ENCODE measurements at regions not wholly inside any gene's neighbourhood (a gene's known extent, or its start where the extent isn't known, plus 50 kb on each side); places are given as distances from the start of the nearest gene placed in this dataset.

DNA sequence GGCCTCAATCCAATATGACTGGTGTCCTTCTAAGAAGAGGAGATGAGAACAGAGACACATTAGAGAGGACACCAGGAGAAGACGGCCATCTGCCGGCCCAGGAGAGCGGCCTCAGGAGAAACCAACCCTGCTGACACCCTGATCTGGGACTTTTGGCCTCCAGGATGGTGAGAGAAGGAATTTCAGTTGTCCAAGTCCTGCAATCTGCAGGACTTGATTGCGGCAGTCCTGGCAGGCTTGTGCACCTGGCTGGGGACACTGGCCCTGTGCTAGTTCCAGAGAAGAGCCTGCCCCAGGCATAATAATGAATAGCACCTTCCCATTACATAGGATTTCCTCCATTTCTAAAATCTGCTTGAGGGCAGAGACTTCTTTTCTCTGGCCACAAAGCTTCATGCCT is 409.9 kb upstream of the SHH start:
- H3K79me1 ChIP-seq (ENCODE audit: low read depth in 1 of 2, low read length in 2 of 2): no peaks in the 10 kb centered on the region
- CTCF ChIA-PET: no interaction called here
- no peak overlapping the region for H3K23ac ChIP-seq (ENCODE audit: low read depth, low read length)
- no peak overlapping the region for H2AK5ac ChIP-seq (ENCODE audit: low read depth, low read length)
- H3K4me3 ChIP-seq (ENCODE audit: insufficient read depth, low read depth, low read length): no peak overlapping the region
- no peak overlapping the region for H3K4me2 ChIP-seq (ENCODE audit: low read depth, low read length)
- POLR2A ChIA-PET (ENCODE audit: unreplicated experiment): no interaction called here
- ATAC-seq (ENCODE audit: low read depth) (no peak), DNase-seq (no peak)
- H3K4me1 ChIP-seq (ENCODE audit: control insufficient read depth, insufficient read depth, low read length): no peaks in the 10 kb centered on the region
- no peak overlapping the region for H2BK5ac ChIP-seq (ENCODE audit: low read depth, low read length, poor library complexity, severe bottlenecking)
- H3K36me3 ChIP-seq (ENCODE audit: control insufficient read depth, insufficient read depth, low read length): no peaks in the 10 kb centered on the region
- H4K91ac ChIP-seq (ENCODE audit: insufficient read depth, low read depth, low read length): no peak overlapping the region
- H3K9me1 ChIP-seq (ENCODE audit: insufficient read depth, low read length): no peaks in the 10 kb centered on the region
- TF ChIP-seq CTCF (conservative IDR thresholded peaks at IDR 0.05; ENCODE audit: low read depth, low read length) (no peak), POLR2A (IDR thresholded peaks at IDR 0.05; ENCODE audit: low read depth, low read length) (no peak), FOS (IDR thresholded peaks at IDR 0.05; ENCODE audit: low read depth, low read length) (no peak), MAZ (IDR thresholded peaks at IDR 0.05; ENCODE audit: borderline replicate concordance, low read depth, low read length) (no peak), RFX5 (IDR thresholded peaks at IDR 0.05; ENCODE audit: low read depth, low read length) (no peak), SMC3 (IDR thresholded peaks at IDR 0.05; ENCODE audit: low read depth, low read length) (no peak), MXI1 (IDR thresholded peaks at IDR 0.05; ENCODE audit: borderline replicate concordance, low read depth, low read length) (no peak), NFE2L2 (IDR thresholded peaks at IDR 0.05; ENCODE audit: low read depth, low read length) (no peak), RCOR1 (IDR thresholded peaks at IDR 0.05; ENCODE audit: insufficient replicate concordance, low read length) (no peak), CHD1 (IDR thresholded peaks at IDR 0.05; ENCODE audit: low read depth, low read length) (no peak), CEBPB (IDR thresholded peaks at IDR 0.05; ENCODE audit: low read depth, low read length) (no peak)
- TF ChIP-seq, protein P1, sequence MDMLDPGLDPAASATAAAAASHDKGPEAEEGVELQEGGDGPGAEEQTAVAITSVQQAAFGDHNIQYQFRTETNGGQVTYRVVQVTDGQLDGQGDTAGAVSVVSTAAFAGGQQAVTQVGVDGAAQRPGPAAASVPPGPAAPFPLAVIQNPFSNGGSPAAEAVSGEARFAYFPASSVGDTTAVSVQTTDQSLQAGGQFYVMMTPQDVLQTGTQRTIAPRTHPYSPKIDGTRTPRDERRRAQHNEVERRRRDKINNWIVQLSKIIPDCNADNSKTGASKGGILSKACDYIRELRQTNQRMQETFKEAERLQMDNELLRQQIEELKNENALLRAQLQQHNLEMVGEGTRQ (IDR thresholded peaks at IDR 0.05; ENCODE audit: low read depth, low read length): no peak
- no peak overlapping the region for H3K9ac ChIP-seq (ENCODE audit: low read depth, low read length)
- peaks cover 45% of the 10 kb centered on the region for H3K9me3 ChIP-seq (ENCODE audit: control insufficient read depth, insufficient read depth, low read length)
- H2BK20ac ChIP-seq (ENCODE audit: low read depth, low read length): no peak overlapping the region
- H4K5ac ChIP-seq (ENCODE audit: low read depth, low read length): no peak overlapping the region
- intact Hi-C loops (cut with micrococcal nuclease): no loop called here
- no peak overlapping the region for H3K56ac ChIP-seq (ENCODE audit: extremely low read depth, insufficient read depth, low read length)
- WGBS, 2 experiments (ENCODE audit: extremely low coverage in 2 of 2, insufficient read length in 1 of 2): no CpG with 5 or more reads among the region's 4 CpGs
- no peaks in the 10 kb centered on the region for H4K20me1 ChIP-seq (ENCODE audit: insufficient read depth, low read length)
- H3K27ac ChIP-seq (ENCODE audit: insufficient read depth, low read length): no peak overlapping the region
- no peak overlapping the region for H3K14ac ChIP-seq (replicated peaks; ENCODE audit: low read depth, low read length)
- H3K4ac ChIP-seq (ENCODE audit: low read depth, low read length): no peak overlapping the region
- BruUV-seq (replicated peaks): no TSS peak
- H3K27me3 ChIP-seq (ENCODE audit: control insufficient read depth, insufficient read depth, low read length): no peaks in the 10 kb centered on the region
- H3K18ac ChIP-seq (ENCODE audit: low read depth, low read length): no peak overlapping the region
- no peak overlapping the region for H4K8ac ChIP-seq (ENCODE audit: low read depth in 2 of 2, low read length in 2 of 2)
- H2AFZ ChIP-seq (replicated peaks; ENCODE audit: low read length, poor library complexity): no peak overlapping the region
- in situ Hi-C loops (cut with MboI; ENCODE audit: low sequenced_read_pairs): no loop called here
- dilution Hi-C loops (cut with HindIII; ENCODE audit: low sequenced_read_pairs, unreplicated experiment): no loop called here
- no peak overlapping the region for H2BK15ac ChIP-seq (ENCODE audit: low read depth, low read length)
- H2AK9ac ChIP-seq (replicated peaks; ENCODE audit: low read depth, low read length, poor library complexity): no peak overlapping the region
- H2BK120ac ChIP-seq (ENCODE audit: low read depth, low read length): no peak overlapping the region
